Heart right ventricle (tissue), 16 donors: ENCODE measurements at regions not wholly inside any gene's neighbourhood (a gene's known extent, or its start where the extent isn't known, plus 50 kb on each side); places are given as distances from the start of the nearest gene placed in this dataset.

Source experiments
- ATAC-seq, 8 donors: fragments of 200-7000 bp; cut with Tn5 transposase; one replicate each; pipeline ENCODE4 v1.9.1; 2020; ENCODE audit warnings: mild to moderate bottlenecking in 8 of 8, moderate library complexity in 8 of 8, moderate number of reproducible peaks in 1 of 8
- DNase-seq, 2 donors: peaks; one replicate each; pipeline ENCODE4 v3.0.0-alpha.2; 2020
- H3K27ac ChIP-seq, 10 donors: fragments of 200-600 bp; sonication (generic) in 2 of 10; one replicate each; pipeline versions ENCODE4 v1.5.0 to v1.8.0; 2020 to 2022; ENCODE audit warnings: mild to moderate bottlenecking in 3 of 10
- H3K27me3 ChIP-seq, 7 donors: fragments of 200-600 bp; one replicate each; pipeline ENCODE4 v1.8.0; 2021 to 2022; ENCODE audit warnings: mild to moderate bottlenecking in 2 of 7
- H3K36me3 ChIP-seq, 9 donors: fragments of 200-600 bp; sonication (generic) in 1 of 9; one replicate each; pipeline versions ENCODE4 v1.5.0 to v1.8.0; 2020 to 2022; ENCODE audit warnings: mild to moderate bottlenecking in 2 of 9
- H3K4me1 ChIP-seq, 9 donors: fragments of 200-600 bp; sonication (generic) in 1 of 9; one replicate each; pipeline versions ENCODE4 v1.5.0 to v1.8.0; 2020 to 2022; ENCODE audit warnings: mild to moderate bottlenecking in 4 of 9
- H3K4me3 ChIP-seq, 10 donors: fragments of 200-600 bp; sonication (generic) in 2 of 10; one replicate each; pipeline versions ENCODE4 v1.5.0 to v1.8.0; 2020 to 2022; ENCODE audit warnings: mild to moderate bottlenecking in 7 of 10, moderate library complexity in 2 of 10
- H3K9me3 ChIP-seq, 11 donors: fragments of 200-600 bp in 10 of 11; sonication (generic) in 2 of 11; one replicate each; pipeline versions ENCODE4 v1.5.0 to v1.8.0; 2013 to 2022; ENCODE audit warnings: mild to moderate bottlenecking in 2 of 11, control low read depth in 1 of 11, moderate library complexity in 1 of 11
- WGBS, 2 donors: extraction: QIAGEN DNeasy Blood & Tissue Kit; methylation state at CpG; one replicate each; pipeline ENCODE4 v1.1.7; 2013; ENCODE audit warnings: inconsistent platforms in 1 of 2; 5-methylcytosine and 5-hydroxymethylcytosine counted together
- intact Hi-C, 10 donors: fragments of 100-400 bp; cut with DNase I; formaldehyde crosslinking; loops; one replicate each; pipeline versions ENCODE4 v1.11.1 to v1.14.2; 2022
- TF ChIP-seq, protein P1 (sequence below), 9 donors: fragments of 200-600 bp; sonication (generic) in 2 of 9; IDR thresholded peaks; one replicate each; pipeline versions ENCODE4 v1.5.0 to v1.8.0; 2021 to 2022; ENCODE audit warnings: antibody characterized with exemption in 9 of 9, mild to moderate bottlenecking in 5 of 9, moderate library complexity in 1 of 9
- donor health status: Arrhythmogenic right ventricular cardiomyopathy.
- donor health status: ischemic (EF 13 %, LVEDD 7.1; RV severe dilation, severe dysfunction).
- donor health status: healthy with polysubstance abuse.
- donor health status: DM: no; HTN: yes; CAD: no.
- donor health status: DM: no; HTN: no; CAD: no.
- donor health status: ischemic (EF 25% LVEDD 6.9; RV normal size, moderate dysfunction).
- donor health status: ischemic (EF 25% LVEDD 5.7; RV mildly dilated, moderate dysfunction).
- donor health status: healthy.
- donor health status: DM: yes; HTN: yes; CAD: no.
- donor health status: Ischemic cardiomyopathy.
- donor health status: ischemic (EF 35%, LVEDD 5.7; RV mildly dilated, moderate dysfunction).
- donor health status: nonischemic (EF 11% LVEDD 7.7; RV severe dilation, severe dysfunction).
- donor health status: DM: yes; HTN: yes; CAD: no.
- donor health status: PGD.
- donor health status: ischemic (EF 29% LVEDD 5.4; RV normal size, mild dysfunction).
- donor health status: nonischemic (EF 23%, LVEDD 6.1; RV moderate dilation, normal function).

DNA sequence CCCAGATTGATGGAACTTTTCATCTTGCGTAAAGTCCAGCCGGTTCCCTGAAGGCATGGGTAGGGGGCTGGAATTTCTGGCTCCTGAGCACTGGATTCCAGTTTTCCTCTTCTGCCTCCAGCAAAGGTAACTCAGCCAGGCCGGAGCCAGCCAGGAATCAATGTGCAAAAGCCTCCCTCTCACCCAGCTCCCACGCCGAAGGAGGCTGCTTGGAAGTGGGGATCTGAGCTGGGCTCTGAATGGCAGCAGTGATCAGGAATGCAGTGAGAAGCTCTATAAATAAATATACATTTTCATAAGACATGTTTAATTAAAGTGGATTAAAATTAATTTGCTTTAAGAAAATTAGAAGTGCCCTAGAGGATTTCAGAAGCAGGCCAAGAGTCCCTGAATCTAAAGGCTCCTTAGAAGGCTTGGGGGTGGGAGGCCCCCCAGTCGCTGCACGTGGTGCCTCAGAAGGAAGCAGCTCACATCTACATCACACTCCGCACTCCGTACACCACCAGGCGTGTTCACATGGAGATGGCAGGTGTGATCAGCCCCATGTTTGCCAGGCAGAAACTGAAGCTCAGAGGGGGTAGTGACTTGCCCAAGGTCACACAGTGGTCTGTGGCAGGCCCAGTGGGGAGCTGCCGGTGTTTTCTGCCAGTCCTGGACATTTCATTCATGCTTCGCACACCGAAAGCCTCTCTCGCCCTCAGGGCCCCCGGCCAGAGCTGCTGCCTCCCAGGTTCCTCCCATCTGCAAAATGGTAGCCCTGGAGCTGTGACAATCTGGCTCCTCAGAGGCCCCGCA lies 148.6 kb upstream of the LINGO1 start:
- ATAC-seq: no peak
- peaks cover 0 to 17% (median 0%) of the 10 kb centered on the region in 11 donors for H3K9me3 ChIP-seq
- 81 to 82% methylated on average over 16 of the region's 16 CpGs for WGBS, 2 donors
- TF ChIP-seq, protein P1, sequence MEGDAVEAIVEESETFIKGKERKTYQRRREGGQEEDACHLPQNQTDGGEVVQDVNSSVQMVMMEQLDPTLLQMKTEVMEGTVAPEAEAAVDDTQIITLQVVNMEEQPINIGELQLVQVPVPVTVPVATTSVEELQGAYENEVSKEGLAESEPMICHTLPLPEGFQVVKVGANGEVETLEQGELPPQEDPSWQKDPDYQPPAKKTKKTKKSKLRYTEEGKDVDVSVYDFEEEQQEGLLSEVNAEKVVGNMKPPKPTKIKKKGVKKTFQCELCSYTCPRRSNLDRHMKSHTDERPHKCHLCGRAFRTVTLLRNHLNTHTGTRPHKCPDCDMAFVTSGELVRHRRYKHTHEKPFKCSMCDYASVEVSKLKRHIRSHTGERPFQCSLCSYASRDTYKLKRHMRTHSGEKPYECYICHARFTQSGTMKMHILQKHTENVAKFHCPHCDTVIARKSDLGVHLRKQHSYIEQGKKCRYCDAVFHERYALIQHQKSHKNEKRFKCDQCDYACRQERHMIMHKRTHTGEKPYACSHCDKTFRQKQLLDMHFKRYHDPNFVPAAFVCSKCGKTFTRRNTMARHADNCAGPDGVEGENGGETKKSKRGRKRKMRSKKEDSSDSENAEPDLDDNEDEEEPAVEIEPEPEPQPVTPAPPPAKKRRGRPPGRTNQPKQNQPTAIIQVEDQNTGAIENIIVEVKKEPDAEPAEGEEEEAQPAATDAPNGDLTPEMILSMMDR (IDR thresholded peaks at IDR 0.05): no peak
- H3K27ac ChIP-seq: no peak overlapping the region
- DNase-seq: no peak
- no peaks in the 10 kb centered on the region for H3K36me3 ChIP-seq
- no peak overlapping the region for H3K4me3 ChIP-seq
- no peaks in the 10 kb centered on the region for H3K4me1 ChIP-seq
- intact Hi-C loops: no loop called here
- H3K27me3 ChIP-seq: peaks cover 0 to 28% (median 13%) of the 10 kb centered on the region in 7 donors

- Histone ChIP-seq H3K4me1 (no peaks in the 10 kb centered on the region), H3K27me3 (peaks cover 0 to 14% (median 0%) of the 10 kb centered on the region in 7 donors), H3K9me3 (peaks cover 0 to 17% (median 0%) of the 10 kb centered on the region in 11 donors), H3K27ac (no peak overlapping the region), H3K4me3 (no peak overlapping the region), H3K36me3 (no peaks in the 10 kb centered on the region)
- TF ChIP-seq, protein P1 (IDR thresholded peaks at IDR 0.05): no peak
- no peak for ATAC-seq
- no peak for DNase-seq
- WGBS, 2 donors: 91 to 94% methylated on average over 5 of the region's 5 CpGs
- intact Hi-C loops: no loop called here
Measured at GRCh38 chr15:77778802-77779201, 146.1 kb upstream of the LINGO1 start.

GRCh38 chr15:77775837-77776236 lies 143.1 kb upstream of the LINGO1 start:
- TF ChIP-seq, protein P1 (IDR thresholded peaks at IDR 0.05): no peak
- 73 to 78% methylated on average over 10 of the region's 10 CpGs for WGBS, 2 donors
- intact Hi-C loops: no loop called here

DNA sequence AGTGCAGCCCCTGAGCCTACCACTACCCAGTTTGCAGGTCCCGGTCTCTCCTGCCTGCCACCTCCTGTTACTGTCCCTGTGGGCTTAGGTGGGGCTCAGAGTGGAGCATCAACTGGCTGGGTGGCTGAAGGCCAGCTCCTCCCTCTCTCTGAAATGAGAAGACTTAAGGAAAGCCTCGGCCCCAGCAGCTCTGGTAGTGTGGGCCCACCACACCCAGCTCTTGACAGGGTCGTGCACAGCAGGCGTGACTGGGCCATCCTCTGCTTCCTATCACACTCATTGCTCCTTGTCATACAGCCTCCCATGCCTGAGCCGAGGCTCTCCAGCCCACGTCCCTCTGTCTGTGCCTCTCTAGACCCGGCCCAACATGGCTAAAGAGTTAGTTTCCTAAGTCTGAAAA lies 142.7 kb upstream of the LINGO1 start:
- DNase-seq (no peak), ATAC-seq (no peak)
- intact Hi-C loops: no loop called here
- Histone ChIP-seq H3K4me3 (no peak overlapping the region), H3K9me3 (peaks cover 0 to 13% (median 0%) of the 10 kb centered on the region in 11 donors), H3K27ac (no peak overlapping the region), H3K4me1 (no peaks in the 10 kb centered on the region), H3K27me3 (peaks cover 0 to 5% (median 0%) of the 10 kb centered on the region in 7 donors), H3K36me3 (no peaks in the 10 kb centered on the region)
- TF ChIP-seq, protein P1 (IDR thresholded peaks at IDR 0.05): no peak
- WGBS, 2 donors: 67 to 76% methylated on average over 7 of the region's 7 CpGs

More at GRCh38 chr15:77775837-77776236, 143.1 kb upstream of the LINGO1 start:
- H3K27ac ChIP-seq: no peak overlapping the region
- no peaks in the 10 kb centered on the region for H3K4me1 ChIP-seq
- no peak for DNase-seq
- no peak for ATAC-seq
- H3K9me3 ChIP-seq: peaks cover 0 to 17% (median 0%) of the 10 kb centered on the region in 11 donors
- H3K36me3 ChIP-seq: no peaks in the 10 kb centered on the region
- peaks cover 0 to 5% (median 0%) of the 10 kb centered on the region in 7 donors for H3K27me3 ChIP-seq
- H3K4me3 ChIP-seq: no peak overlapping the region
